ENCODE measurements at regions not wholly inside any gene's neighbourhood (a gene's known extent, or its start where the extent isn't known, plus 50 kb on each side); places are given as distances from the start of the nearest gene placed in this dataset.

DNA sequence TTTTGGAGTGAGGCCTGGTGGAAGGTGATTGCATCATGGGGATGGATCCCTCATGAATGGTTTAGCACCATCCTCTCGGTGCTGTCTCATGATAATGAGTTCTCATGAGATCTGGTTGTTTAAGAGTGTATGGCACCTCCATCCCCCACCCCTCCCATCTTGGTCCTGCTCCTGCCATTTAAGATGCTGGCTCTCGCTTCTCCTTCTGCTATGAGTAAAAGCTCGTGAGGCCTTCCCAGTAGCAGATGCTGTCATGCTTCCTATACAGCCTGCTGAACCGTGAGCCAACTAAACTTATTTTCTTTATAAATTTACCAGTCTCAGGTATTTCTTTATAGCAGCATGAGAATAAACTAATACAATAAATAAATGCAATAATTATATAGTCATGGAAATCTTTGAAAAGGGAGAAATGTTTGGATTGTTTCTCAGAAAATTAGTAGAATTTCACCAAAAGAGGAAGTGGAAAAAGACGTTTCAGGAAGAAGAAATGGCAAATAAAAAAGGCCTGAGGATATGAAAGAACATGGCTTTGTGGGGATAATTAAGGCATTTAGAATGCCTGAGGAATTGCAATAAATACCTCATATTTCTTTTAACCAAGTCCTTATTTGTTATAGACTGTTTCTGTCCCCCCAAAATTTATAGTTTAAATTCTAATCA is 451.2 kb upstream of the ADGRL4 start:
- ChIA-PET POLR2A (no interaction called here), CTCF (ENCODE audit: low intra/inter-chr PET ratio, low total read pairs) (no interaction called here)
- 4% methylated on average over 5 of the region's 5 CpGs for WGBS (ENCODE audit: low lambda C conversion rate)
- peaks cover 83% of the 10 kb centered on the region for H3K9me3 ChIP-seq (ENCODE audit: low read length)
- no peaks in the 10 kb centered on the region for H4K20me1 ChIP-seq (ENCODE audit: insufficient read depth, low read length)
- H3K4me3 ChIP-seq (replicated peaks in 1 of 3; ENCODE audit: insufficient read depth in 1 of 3, low read depth in 2 of 3, low read length in 3 of 3), result no peak overlapping the region
- no peak for DNase-seq (ENCODE audit: low spot score)
- H3K9ac ChIP-seq (ENCODE audit: insufficient read depth, low read depth, low read length), result no peak overlapping the region
- intact Hi-C loops (cut with micrococcal nuclease; ENCODE audit: unreplicated experiment), result no loop called here
- no peak overlapping the region for H2AFZ ChIP-seq (ENCODE audit: low read length)
- no peaks in the 10 kb centered on the region for H3K4me1 ChIP-seq (ENCODE audit: insufficient read depth, low read length)
- no peak for ATAC-seq
- in situ Hi-C loops (cut with HindIII; ENCODE audit: extremely low pct_ligation_motif_present, low pct_unique_long_range_greater_than_20kb), result no loop called here
- no peak overlapping the region for H3K4me2 ChIP-seq (ENCODE audit: low read depth, low read length)
- no peaks in the 10 kb centered on the region for H3K36me3 ChIP-seq (replicated peaks in 1 of 2; ENCODE audit: control insufficient read depth in 1 of 2, insufficient read depth in 2 of 2, low read length in 2 of 2)
- no peaks in the 10 kb centered on the region for H3K79me2 ChIP-seq (ENCODE audit: insufficient read depth, low read length)
- FAIRE-seq, result no peak
- TF ChIP-seq, protein P1, sequence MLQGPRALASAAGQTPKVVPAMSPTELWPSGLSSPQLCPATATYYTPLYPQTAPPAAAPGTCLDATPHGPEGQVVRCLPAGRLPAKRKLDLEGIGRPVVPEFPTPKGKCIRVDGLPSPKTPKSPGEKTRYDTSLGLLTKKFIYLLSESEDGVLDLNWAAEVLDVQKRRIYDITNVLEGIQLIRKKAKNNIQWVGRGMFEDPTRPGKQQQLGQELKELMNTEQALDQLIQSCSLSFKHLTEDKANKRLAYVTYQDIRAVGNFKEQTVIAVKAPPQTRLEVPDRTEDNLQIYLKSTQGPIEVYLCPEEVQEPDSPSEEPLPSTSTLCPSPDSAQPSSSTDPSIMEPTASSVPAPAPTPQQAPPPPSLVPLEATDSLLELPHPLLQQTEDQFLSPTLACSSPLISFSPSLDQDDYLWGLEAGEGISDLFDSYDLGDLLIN (CRISPR knock-in tag; IDR thresholded peaks at IDR 0.05; ENCODE audit: borderline replicate concordance), result no peak
- TF ChIP-seq ATF7 (IDR thresholded peaks at IDR 0.05) (0 out of 2 replicates have a peak, but pooled peaks have one; percentile 1), ATF7 (CRISPR knock-in tag; IDR thresholded peaks at IDR 0.05) (no peak)
- H3K27me3 ChIP-seq (ENCODE audit: control insufficient read depth in 1 of 2, insufficient read depth in 2 of 2, low read length in 2 of 2), result no peaks in the 10 kb centered on the region
- no TSS peak for BruUV-seq (replicated peaks)
- H3K27ac ChIP-seq (ENCODE audit: extremely low read length, insufficient read depth, low read length), result no peak overlapping the region

DNA sequence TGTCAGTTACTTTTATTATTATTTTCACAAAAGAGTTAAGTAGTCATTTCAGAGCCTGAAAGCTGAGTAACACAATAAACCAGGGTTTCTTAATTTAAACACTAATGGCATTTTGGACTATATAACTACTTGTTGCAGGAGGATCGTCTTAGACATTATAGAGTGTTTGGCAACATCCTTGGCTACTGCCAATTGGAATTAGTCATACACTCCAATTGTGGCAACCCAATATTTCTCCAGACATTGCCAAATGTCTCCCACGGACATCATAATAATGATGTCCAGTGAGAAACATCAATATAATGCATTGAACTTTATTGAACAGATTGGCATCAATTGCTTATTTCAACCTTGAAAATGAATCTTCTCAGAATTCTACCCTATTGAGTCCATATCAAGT is 441.9 kb upstream of the ADGRL4 start:
- H2AFZ ChIP-seq (ENCODE audit: low read length), result no peak overlapping the region
- ChIA-PET POLR2A (no interaction called here), CTCF (ENCODE audit: low intra/inter-chr PET ratio, low total read pairs) (no interaction called here)
- no peak overlapping the region for H3K9ac ChIP-seq (ENCODE audit: insufficient read depth, low read depth, low read length)
- H3K27ac ChIP-seq (ENCODE audit: extremely low read length, insufficient read depth, low read length), result no peak overlapping the region
- no peaks in the 10 kb centered on the region for H4K20me1 ChIP-seq (ENCODE audit: insufficient read depth, low read length)
- BruUV-seq (replicated peaks), result no TSS peak
- intact Hi-C loops (cut with micrococcal nuclease; ENCODE audit: unreplicated experiment) (no loop called here), in situ Hi-C loops (cut with HindIII; ENCODE audit: extremely low pct_ligation_motif_present, low pct_unique_long_range_greater_than_20kb) (no loop called here)
- WGBS (ENCODE audit: low lambda C conversion rate), result 0% methylated on average over 2 of the region's 2 CpGs
- no peak for TF ChIP-seq ZFP36 (IDR thresholded peaks at IDR 0.05; ENCODE audit: borderline replicate concordance, low read depth, low read length, partially characterized antibody)
- TF ChIP-seq FOXA1 (IDR thresholded peaks at IDR 0.05), result no peak
- TF ChIP-seq FOXA1 (CRISPR knock-in tag; IDR thresholded peaks at IDR 0.05), result no peak
- TF ChIP-seq, protein P2, sequence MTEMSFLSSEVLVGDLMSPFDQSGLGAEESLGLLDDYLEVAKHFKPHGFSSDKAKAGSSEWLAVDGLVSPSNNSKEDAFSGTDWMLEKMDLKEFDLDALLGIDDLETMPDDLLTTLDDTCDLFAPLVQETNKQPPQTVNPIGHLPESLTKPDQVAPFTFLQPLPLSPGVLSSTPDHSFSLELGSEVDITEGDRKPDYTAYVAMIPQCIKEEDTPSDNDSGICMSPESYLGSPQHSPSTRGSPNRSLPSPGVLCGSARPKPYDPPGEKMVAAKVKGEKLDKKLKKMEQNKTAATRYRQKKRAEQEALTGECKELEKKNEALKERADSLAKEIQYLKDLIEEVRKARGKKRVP (CRISPR knock-in tag; IDR thresholded peaks at IDR 0.05), result no peak
- no peak for TF ChIP-seq GPN1 (CRISPR knock-in tag; IDR thresholded peaks at IDR 0.05; ENCODE audit: borderline replicate concordance)
- no peaks in the 10 kb centered on the region for H3K36me3 ChIP-seq (replicated peaks in 1 of 2; ENCODE audit: control insufficient read depth in 1 of 2, insufficient read depth in 2 of 2, low read length in 2 of 2)
- no peak overlapping the region for H3K4me3 ChIP-seq (replicated peaks in 1 of 3; ENCODE audit: insufficient read depth in 1 of 3, low read depth in 2 of 3, low read length in 3 of 3)
- DNase-seq (ENCODE audit: low spot score), result no peak
- H3K9me3 ChIP-seq (ENCODE audit: low read length), result peaks cover 68% of the 10 kb centered on the region
- no peak for ATAC-seq
- H3K79me2 ChIP-seq (ENCODE audit: insufficient read depth, low read length), result no peaks in the 10 kb centered on the region
- no peak overlapping the region for H3K4me2 ChIP-seq (ENCODE audit: low read depth, low read length)
- no peaks in the 10 kb centered on the region for H3K4me1 ChIP-seq (ENCODE audit: insufficient read depth, low read length)
- FAIRE-seq, result no peak
- H3K27me3 ChIP-seq (ENCODE audit: control insufficient read depth in 1 of 2, insufficient read depth in 2 of 2, low read length in 2 of 2), result no peaks in the 10 kb centered on the region

Measured in HepG2 (cell line).